Coronary artery (tissue), 2 donors: ENCODE measurements at regions not wholly inside any gene's neighbourhood (a gene's known extent, or its start where the extent isn't known, plus 50 kb on each side); places are given as distances from the start of the nearest gene placed in this dataset.

Source experiments
- DNase-seq: peaks from one replicate; pipeline ENCODE4 v3.0.0-alpha.2; 2017; ENCODE audit warnings: low spot score
- H3K27ac ChIP-seq, 2 donors: fragments of 200-600 bp; sonication (generic); one replicate each; pipeline ENCODE4 v1.5.1; 2016 to 2019
- H3K4me3 ChIP-seq: fragments of 200-600 bp; sonication (generic); 2 replicates; pipeline ENCODE4 v1.5.1; 2016; ENCODE audit warnings: mild to moderate bottlenecking, moderate library complexity
- CTCF ChIP-seq: fragments of 200-600 bp; sonication (generic); IDR thresholded peaks from one replicate; pipeline ENCODE4 v1.5.1; 2019; ENCODE audit warnings: antibody characterized with exemption

GRCh38 chr17:72222661-72223380 is 102.0 kb downstream of the SOX9 start:
- TF ChIP-seq CTCF: no peak
- H3K4me3 ChIP-seq: no peak overlapping the region
- no peak for DNase-seq
- no peak overlapping the region for H3K27ac ChIP-seq

- Histone ChIP-seq H3K27ac (no peak overlapping the region), H3K4me3 (no peak overlapping the region)
- no peak for TF ChIP-seq CTCF
- no peak for DNase-seq
Observed at GRCh38 chr17:72223866-72224291, 103.1 kb downstream of the SOX9 start.

DNA sequence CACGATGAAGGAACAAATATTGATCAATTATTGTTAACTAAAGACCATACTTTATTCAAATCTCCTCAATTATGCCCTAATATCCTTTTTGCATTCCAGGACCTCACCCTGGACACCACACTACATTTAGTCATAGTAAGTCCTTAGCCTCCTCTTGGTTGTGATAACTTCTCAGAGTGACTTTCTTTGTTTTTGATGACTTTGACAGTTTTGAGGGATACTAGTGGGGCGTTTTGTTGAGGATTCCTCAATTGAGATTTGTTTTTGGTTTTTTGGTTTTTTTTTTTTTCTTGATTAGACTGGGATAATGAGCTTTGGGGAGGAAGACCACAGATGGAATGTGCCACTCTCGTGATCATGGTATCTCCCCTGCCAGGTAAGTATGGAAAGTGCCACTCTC is 105.5 kb downstream of the SOX9 start:
- no peak for TF ChIP-seq CTCF
- Histone ChIP-seq H3K4me3 (no peak overlapping the region), H3K27ac (no peak overlapping the region)
- DNase-seq: no peak

GRCh38 chr17:72233986-72234385 is 113.2 kb downstream of the SOX9 start:
- no peak overlapping the region for H3K27ac ChIP-seq
- DNase-seq: no peak
- no peak for TF ChIP-seq CTCF
- H3K4me3 ChIP-seq: no peak overlapping the region

- Histone ChIP-seq H3K4me3 (no peak overlapping the region), H3K27ac (no peak overlapping the region)
- DNase-seq: no peak
- TF ChIP-seq CTCF: no peak
Observed at GRCh38 chr17:72234985-72235384, 114.2 kb downstream of the SOX9 start.

- no peak for DNase-seq
- TF ChIP-seq CTCF: no peak
- H3K4me3 ChIP-seq: no peak overlapping the region
- no peak overlapping the region for H3K27ac ChIP-seq
Observed at GRCh38 chr17:72236980-72237633, 116.3 kb downstream of the SOX9 start.

- Histone ChIP-seq H3K27ac (no peak overlapping the region), H3K4me3 (no peak overlapping the region)
- no peak for DNase-seq
- no peak for TF ChIP-seq CTCF
Observed at GRCh38 chr17:72238157-72238673, 117.4 kb downstream of the SOX9 start.
